HCT116 (cell line): ENCODE measurements at regions not wholly inside any gene's neighbourhood (a gene's known extent, or its start where the extent isn't known, plus 50 kb on each side); places are given as distances from the start of the nearest gene placed in this dataset.
"Not testable (repeated sequence)": the region's sequence is repeated elsewhere in the genome, so short reads cannot be mapped to it uniquely, and the experiment has no call there.

Experiments
- ATAC-seq: fragments of 200-7000 bp; cut with Tn5 transposase; 2 replicates; pipeline ENCODE4 v1.9.1; 2020; ENCODE audit warnings: mild to moderate bottlenecking, moderate library complexity
- BruUV-seq: library from RNA; stranded (reverse); fragments of 400-500 nt; replicated peaks from 2 replicates; lab custom pipeline; 2021; lab: Mats Ljungman, UMichigan
- CTCF ChIA-PET: fragments of 300-600 bp; sonication (Branson Sonifier 250); formaldehyde crosslinking; loops from one replicate; lab custom pipeline; 2021; ENCODE audit warnings: antibody characterized with exemption; lab: Charles Lee
- POLR2A ChIA-PET: fragments of 300-600, 350-600 bp; sonication (Branson Sonifier 250); formaldehyde crosslinking; loops from one replicate; lab custom pipeline; 2021; ENCODE audit warnings: antibody characterized with exemption; lab: Charles Lee
- RAD21 ChIA-PET, 2 experiments: fragments of 300-600 bp; sonication (Branson Sonifier 250); formaldehyde crosslinking; loops; one replicate each; lab custom pipeline; 2023; ENCODE audit warnings: low total read pairs in 2 of 2; ENCODE audit not compliant: uncharacterized antibody in 2 of 2, unreplicated experiment in 2 of 2, low non-redundant PET in 1 of 2; lab: Charles Lee
- DNase-seq: peaks from one replicate; pipeline ENCODE4 v3.0.0-alpha.2; 2010; ENCODE audit warnings: low read depth, low spot score
- H2AFZ ChIP-seq: fragments of 200-600 bp; shearing (Covaris generic), sonication (generic); 2 replicates; pipeline ENCODE4 v1.6.1; 2017; ENCODE audit warnings: low read depth, mixed run types, mixed read lengths, antibody characterized with exemption, low read length; ENCODE audit not compliant: poor library complexity, severe bottlenecking
- H3K27ac ChIP-seq: 2 replicates; pipeline ENCODE4 v1.5.1; 2012; ENCODE audit warnings: low read depth, low read length
- H3K27me3 ChIP-seq: fragments of 200-600 bp; sonication (generic); 2 replicates; pipeline ENCODE4 v1.6.1; 2016; ENCODE audit warnings: mixed run types, low read length, mixed read lengths; ENCODE audit not compliant: insufficient read depth
- H3K36me3 ChIP-seq, 2 experiments: fragments of 200-500 bp in 1 of 2; fragments of 200-600 bp in 1 of 2; sonication (Bioruptor generic) in 1 of 2; sonication (generic) in 1 of 2; 2 replicates each; pipeline versions ENCODE4 v1.5.1 to v1.6.1; 2014 to 2016; ENCODE audit warnings: low read length in 2 of 2, inconsistent platforms in 1 of 2, mixed read lengths in 1 of 2, mixed run types in 1 of 2; ENCODE audit not compliant: insufficient read depth in 2 of 2, control insufficient read depth in 1 of 2
- H3K4me1 ChIP-seq, 2 experiments: fragments of 200-600 bp in 1 of 2; sonication (generic) in 1 of 2; 2 replicates each; pipeline versions ENCODE4 v1.5.1 to v1.6.1; 2012 to 2017; ENCODE audit warnings: low read length in 2 of 2, inconsistent platforms in 1 of 2, mild to moderate bottlenecking in 1 of 2, mixed read lengths in 1 of 2, mixed run types in 1 of 2, moderate library complexity in 1 of 2; ENCODE audit not compliant: insufficient read depth in 2 of 2, control insufficient read depth in 1 of 2
- H3K4me2 ChIP-seq: fragments of 200-600 bp; sonication (generic); 2 replicates; pipeline ENCODE4 v1.6.1; 2017; ENCODE audit warnings: mixed run types, low read length, mixed read lengths
- H3K4me3 ChIP-seq, 2 experiments: fragments of 200-600 bp in 1 of 2; sonication (generic) in 1 of 2; replicated peaks in 1 of 2; 2 replicates each; pipeline ENCODE4 v1.5.1; 2011 to 2016; ENCODE audit warnings: low read length in 2 of 2, control low read depth in 1 of 2, low read depth in 1 of 2, mild to moderate bottlenecking in 1 of 2, mixed read lengths in 1 of 2, mixed run types in 1 of 2
- H3K79me2 ChIP-seq: fragments of 200-600 bp; sonication (generic); 2 replicates; pipeline ENCODE4 v1.6.1; 2017; ENCODE audit warnings: mild to moderate bottlenecking, mixed run types, low read length, moderate library complexity, mixed read lengths; ENCODE audit not compliant: insufficient read depth
- H3K9ac ChIP-seq: fragments of 200-600 bp; sonication (generic); 2 replicates; pipeline ENCODE4 v1.6.1; 2016; ENCODE audit warnings: low read length, mixed read lengths
- H3K9me2 ChIP-seq: fragments of 200-600 bp; sonication (generic), shearing (Covaris generic); 2 replicates; pipeline ENCODE4 v1.6.1; 2017; ENCODE audit warnings: mixed run types, mild to moderate bottlenecking, moderate library complexity; ENCODE audit not compliant: insufficient read depth
- H3K9me3 ChIP-seq, 2 experiments: fragments of 200-500 bp in 1 of 2; fragments of 200-600 bp in 1 of 2; sonication (Bioruptor generic) in 1 of 2; sonication (generic) in 1 of 2; 2 replicates each; pipeline ENCODE4 v1.6.1; 2014 to 2017; ENCODE audit warnings: low read length in 2 of 2, mixed read lengths in 2 of 2, inconsistent platforms in 1 of 2, low read depth in 1 of 2, mild to moderate bottlenecking in 1 of 2, mixed run types in 1 of 2, moderate library complexity in 1 of 2; ENCODE audit not compliant: control insufficient read depth in 1 of 2, insufficient read depth in 1 of 2
- H4K20me1 ChIP-seq: fragments of 200-600 bp; sonication (generic), shearing (Covaris generic); 2 replicates; pipeline ENCODE4 v1.6.1; 2017; ENCODE audit warnings: mixed run types, mild to moderate bottlenecking, moderate library complexity; ENCODE audit not compliant: insufficient read depth
- EZH2phosphoT487 ChIP-seq: fragments of 200-600 bp; IDR thresholded peaks from 2 replicates; pipeline ENCODE4 v1.6.1; 2018; ENCODE audit warnings: antibody characterized with exemption, borderline replicate concordance
- FOSL1 ChIP-seq: IDR thresholded peaks from 2 replicates; pipeline ENCODE4 v1.6.1; 2012; ENCODE audit warnings: low read depth
- POLR2AphosphoS5 ChIP-seq: IDR thresholded peaks from 2 replicates; pipeline ENCODE4 v1.6.1; 2011; ENCODE audit warnings: mild to moderate bottlenecking, low read depth, low read length, moderate library complexity
- TCF7L2 ChIP-seq: IDR thresholded peaks from 2 replicates; pipeline ENCODE4 v1.7.0; 2011; ENCODE audit warnings: borderline replicate concordance, inconsistent platforms; ENCODE audit not compliant: insufficient read depth, insufficient read length; ENCODE audit errors: extremely low read depth
- ZFX ChIP-seq: fragments of 450-650 bp; IDR thresholded peaks from 2 replicates; pipeline ENCODE4 v1.6.1; 2017
- intact Hi-C: fragments of 100-400 bp; cut with micrococcal nuclease; formaldehyde crosslinking; loops from 2 replicates; pipeline ENCODE4 v1.10.0; 2022

DNA sequence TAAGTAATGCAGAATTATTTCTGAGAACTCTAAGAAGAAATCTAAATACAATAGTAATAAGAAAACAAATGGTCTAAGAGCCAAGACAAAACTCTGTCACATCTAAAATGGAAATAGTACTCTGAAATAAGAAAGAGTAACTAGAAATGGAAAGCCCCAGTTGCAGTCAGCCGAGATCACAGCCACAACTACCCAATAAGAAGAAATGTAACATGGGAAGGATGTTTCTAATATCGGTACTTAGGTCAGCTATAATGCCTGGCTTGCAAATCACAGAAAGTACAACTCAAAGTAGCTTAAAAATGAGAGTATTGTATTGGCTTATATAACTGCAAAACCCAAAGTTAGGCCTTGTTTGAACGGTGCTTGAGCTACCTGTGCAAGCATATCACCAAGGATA is 58.6 kb upstream of the USP25 start:
- Histone ChIP-seq H3K9ac (no peak overlapping the region), H3K36me3 (no peaks in the 10 kb centered on the region), H3K9me3 (no peaks in the 10 kb centered on the region), H3K27me3 (no peaks in the 10 kb centered on the region), H3K4me3 (no peak overlapping the region), H3K79me2 (no peaks in the 10 kb centered on the region), H3K9me2 (no peaks in the 10 kb centered on the region), H3K4me1 (no peaks in the 10 kb centered on the region), H3K27ac (no peak overlapping the region), H4K20me1 (no peaks in the 10 kb centered on the region), H3K4me2 (no peak overlapping the region), H2AFZ (no peak overlapping the region)
- ChIA-PET CTCF (no interaction called here), RAD21 (no interaction called here), POLR2A (no interaction called here)
- no peak for TF ChIP-seq POLR2AphosphoS5
- no peak for TF ChIP-seq FOSL1
- TF ChIP-seq EZH2phosphoT487 = no peak
- no peak for TF ChIP-seq ZFX
- TF ChIP-seq TCF7L2 = no peak
- DNase-seq (no peak), ATAC-seq (no peak)
- BruUV-seq = no TSS peak
- intact Hi-C loops = no loop called here

DNA sequence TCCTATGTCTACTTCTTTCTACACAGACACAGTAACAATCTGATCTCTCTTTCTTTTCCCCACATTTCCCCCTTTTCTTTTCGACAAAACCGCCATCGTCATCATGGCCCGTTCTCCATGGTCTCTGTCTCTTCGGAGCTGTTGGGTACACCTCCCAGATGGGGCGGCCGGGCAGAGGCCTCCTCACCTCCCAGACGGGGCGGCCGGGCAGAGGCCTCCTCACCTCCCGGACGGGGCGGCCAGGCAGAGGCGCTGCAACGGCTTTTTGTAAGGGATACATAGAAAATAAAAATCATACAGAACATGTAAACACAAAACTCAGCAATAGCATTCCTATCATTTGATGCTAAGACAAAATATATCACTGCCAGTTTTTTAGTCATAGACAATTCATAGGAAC is 57.2 kb upstream of the USP25 start:
- RAD21 ChIA-PET, H3K4me3 ChIP-seq, ATAC-seq, intact Hi-C loops, DNase-seq, CTCF ChIA-PET, H3K27ac ChIP-seq, H2AFZ ChIP-seq, H3K4me2 ChIP-seq, H3K9me2 ChIP-seq, BruUV-seq, H3K9ac ChIP-seq, H3K79me2 ChIP-seq, H3K9me3 ChIP-seq, H3K4me1 ChIP-seq, H3K27me3 ChIP-seq, H3K36me3 ChIP-seq, H4K20me1 ChIP-seq, POLR2A ChIA-PET: not testable (repeated sequence)
